Naive thymus-derived CD8-positive, alpha-beta T cell (primary cell): ENCODE measurements at regions not wholly inside any gene's neighbourhood (a gene's known extent, or its start where the extent isn't known, plus 50 kb on each side); places are given as distances from the start of the nearest gene placed in this dataset.

Experiments used
- ATAC-seq, 2 donors: fragments of 150-1000 bp; cut with Tn5 transposase in 1 of 2; sonication (Bioruptor Pico), chemical (Tn5 transposase) in 1 of 2; 1 replicate in 1 of 2; 2 replicates in 1 of 2; pipeline ENCODE4 v1.10.0; 2021; ENCODE audit warnings: mild to moderate bottlenecking in 2 of 2, moderate library complexity in 2 of 2
- POLR2A ChIA-PET: fragments of 350-600 bp; sonication (Branson Sonifier 250); formaldehyde crosslinking; loops from one replicate; lab custom pipeline; 2021; ENCODE audit warnings: antibody characterized with exemption; lab: Charles Lee
- DNase-seq, 10 donors: peaks; one replicate each; pipeline versions ENCODE4 v3.0.0 to v3.0.0-alpha.2; 2020 to 2022
- H3K27ac Mint-ChIP-seq, 10 donors: one replicate each; pipeline ENCODE4 v1.8.0; 2020 to 2022; ENCODE audit warnings: mild to moderate bottlenecking in 10 of 10, mixed read lengths in 10 of 10, moderate library complexity in 4 of 10, inconsistent platforms in 1 of 10
- H3K27me3 Mint-ChIP-seq, 5 donors: one replicate each; pipeline ENCODE4 v1.8.0; 2021 to 2022; ENCODE audit warnings: mixed read lengths in 5 of 5
- H3K36me3 Mint-ChIP-seq, 3 donors: one replicate each; pipeline ENCODE4 v1.8.0; 2020 to 2022; ENCODE audit warnings: mixed read lengths in 3 of 3, mild to moderate bottlenecking in 2 of 3, inconsistent platforms in 1 of 3
- H3K4me1 Mint-ChIP-seq, 4 donors: one replicate each; pipeline ENCODE4 v1.8.0; 2021 to 2022; ENCODE audit warnings: mixed read lengths in 4 of 4
- H3K4me3 Mint-ChIP-seq, 10 donors: one replicate each; pipeline ENCODE4 v1.8.0; 2020 to 2022; ENCODE audit warnings: mild to moderate bottlenecking in 10 of 10, mixed read lengths in 10 of 10, moderate library complexity in 6 of 10, inconsistent platforms in 1 of 10
- H3K9me3 Mint-ChIP-seq, 9 donors: one replicate each; pipeline ENCODE4 v1.8.0; 2020 to 2022; ENCODE audit warnings: mixed read lengths in 9 of 9, mild to moderate bottlenecking in 3 of 9, inconsistent platforms in 1 of 9, moderate library complexity in 1 of 9

- Mint-ChIP-seq H3K9me3 (no peaks in the 10 kb centered on the region), H3K27ac (no peak overlapping the region), H3K4me3 (no peak overlapping the region), H3K27me3 (peaks cover 1 to 18% (median 13%) of the 10 kb centered on the region in 5 donors), H3K4me1 (peaks cover 3 to 11% (median 8%) of the 10 kb centered on the region in 4 donors), H3K36me3 (no peaks in the 10 kb centered on the region)
- ATAC-seq (no peak), DNase-seq (peak in 9 of 10 donors; percentile 4 to 65 (median 21))
- POLR2A ChIA-PET = no interaction called here
Measured at GRCh38 chr6:148144917-148145521, 197.6 kb upstream of the SASH1 start.

GRCh38 chr6:148146717-148147462 is 195.7 kb upstream of the SASH1 start:
- peaks cover 3 to 11% (median 8%) of the 10 kb centered on the region in 4 donors for H3K4me1 Mint-ChIP-seq
- no peaks in the 10 kb centered on the region for H3K9me3 Mint-ChIP-seq
- H3K27ac Mint-ChIP-seq = peak overlapping the region in 8 of 10 donors; percentile 4 to 77 (median 28)
- H3K36me3 Mint-ChIP-seq = no peaks in the 10 kb centered on the region
- H3K27me3 Mint-ChIP-seq = peaks cover 1 to 26% (median 13%) of the 10 kb centered on the region in 5 donors
- DNase-seq (peak in 7 of 10 donors; percentile 2 to 29 (median 6)), ATAC-seq (peak; percentile 35 to 79)
- POLR2A ChIA-PET = no interaction called here
- peak overlapping the region in 3 of 10 donors; percentile 12 to 53 (median 21) for H3K4me3 Mint-ChIP-seq

DNA sequence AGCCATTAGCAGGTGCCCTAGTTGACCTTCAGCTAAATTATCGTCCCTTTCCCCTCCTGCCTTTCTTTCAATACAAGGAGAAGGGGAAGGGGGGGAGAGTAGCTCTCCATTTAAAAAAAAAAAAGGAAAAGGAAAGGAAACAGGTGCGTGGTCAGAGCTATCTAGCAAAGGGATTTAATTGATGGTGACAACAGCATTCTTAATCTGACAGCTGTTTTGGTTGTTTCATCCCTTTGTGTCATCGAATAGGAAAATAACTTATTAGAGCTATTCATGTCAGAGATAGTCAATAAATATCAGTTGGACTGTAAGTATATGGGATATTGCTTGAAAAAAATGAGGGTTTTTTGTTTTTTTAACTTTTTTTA is 195.2 kb upstream of the SASH1 start:
- POLR2A ChIA-PET = no interaction called here
- DNase-seq = no peak
- Mint-ChIP-seq H3K4me1 (peaks cover 3 to 11% (median 8%) of the 10 kb centered on the region in 4 donors), H3K4me3 (no peak overlapping the region), H3K36me3 (no peaks in the 10 kb centered on the region), H3K9me3 (no peaks in the 10 kb centered on the region), H3K27ac (peak overlapping the region in 1 of 10 donors; percentile 4), H3K27me3 (peaks cover 5 to 30% (median 18%) of the 10 kb centered on the region in 5 donors)
- ATAC-seq = no peak

DNA sequence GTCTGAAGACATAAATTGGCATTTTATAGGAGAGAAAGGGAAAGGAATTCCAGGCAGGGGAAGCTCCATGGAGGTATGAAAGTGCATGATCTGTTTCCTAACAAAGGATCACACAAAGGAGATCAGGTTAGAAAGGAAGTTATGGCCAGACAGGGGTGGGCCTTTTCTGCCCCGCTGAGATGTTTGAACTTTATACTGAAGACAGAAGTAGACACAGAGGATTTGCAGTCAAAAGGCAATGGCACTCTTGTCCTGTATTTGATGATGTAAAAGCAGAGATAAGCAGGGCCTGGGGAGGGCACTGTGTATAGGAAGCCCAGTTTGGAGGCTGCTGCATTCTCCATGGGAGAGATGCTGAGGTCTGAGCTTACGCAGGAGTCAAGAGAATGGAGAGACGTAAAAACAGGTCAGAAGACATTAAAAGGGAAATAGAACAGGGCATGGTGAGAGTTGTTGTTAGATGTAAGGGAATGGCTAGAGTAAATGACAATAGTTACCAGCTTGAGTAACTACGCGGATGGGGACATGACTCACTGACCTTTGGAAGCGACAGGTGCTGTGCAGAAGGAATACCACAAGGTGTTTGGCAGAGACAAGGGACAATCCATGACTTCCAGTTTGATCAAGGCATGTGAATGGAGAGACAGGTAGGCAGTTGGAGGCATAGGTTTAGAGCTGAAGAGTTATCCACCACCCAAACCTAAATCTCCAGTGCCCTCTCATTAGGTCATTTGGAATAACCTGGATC is 190.6 kb upstream of the SASH1 start:
- ATAC-seq (no peak), DNase-seq (no peak)
- POLR2A ChIA-PET = interaction anchor here (0.6 kb wide), 1 partner anchor 277 kb away, joined by 4 read pairs; no protein-coding TSS in a partner anchor
- Mint-ChIP-seq H3K27me3 (peaks cover 7 to 17% (median 15%) of the 10 kb centered on the region in 5 donors), H3K4me3 (no peak overlapping the region), H3K36me3 (no peaks in the 10 kb centered on the region), H3K4me1 (peaks cover 0 to 1% (median under 1%) of the 10 kb centered on the region in 4 donors), H3K9me3 (no peaks in the 10 kb centered on the region), H3K27ac (no peak overlapping the region)

DNA sequence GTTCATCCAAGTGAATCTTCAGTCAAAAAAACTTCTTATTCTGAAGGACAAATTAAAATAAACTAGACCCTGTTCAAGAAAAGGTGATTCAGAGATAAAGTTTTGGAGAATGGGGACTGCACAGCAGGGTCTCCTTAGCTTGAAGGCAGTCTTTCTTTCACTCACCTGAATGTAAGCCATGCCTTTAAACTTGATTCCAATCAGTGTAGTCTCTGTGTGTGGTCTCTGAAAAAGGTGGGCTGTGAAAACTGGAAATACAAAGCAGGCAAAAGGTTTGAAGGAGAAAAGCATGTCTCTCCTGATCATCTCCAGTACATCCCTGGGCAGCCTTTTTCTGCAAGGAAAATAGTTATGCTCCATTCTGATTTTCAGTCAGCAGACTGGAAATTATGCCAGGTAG is 188.0 kb upstream of the SASH1 start:
- POLR2A ChIA-PET = no interaction called here
- H3K4me1 Mint-ChIP-seq = no peaks in the 10 kb centered on the region
- no peak overlapping the region for H3K27ac Mint-ChIP-seq
- no peak for ATAC-seq
- no peaks in the 10 kb centered on the region for H3K36me3 Mint-ChIP-seq
- H3K9me3 Mint-ChIP-seq = peaks cover 0 to 10% (median 0%) of the 10 kb centered on the region in 9 donors
- H3K4me3 Mint-ChIP-seq = no peak overlapping the region
- no peak for DNase-seq
- H3K27me3 Mint-ChIP-seq = peaks cover 7 to 22% (median 15%) of the 10 kb centered on the region in 5 donors

DNA sequence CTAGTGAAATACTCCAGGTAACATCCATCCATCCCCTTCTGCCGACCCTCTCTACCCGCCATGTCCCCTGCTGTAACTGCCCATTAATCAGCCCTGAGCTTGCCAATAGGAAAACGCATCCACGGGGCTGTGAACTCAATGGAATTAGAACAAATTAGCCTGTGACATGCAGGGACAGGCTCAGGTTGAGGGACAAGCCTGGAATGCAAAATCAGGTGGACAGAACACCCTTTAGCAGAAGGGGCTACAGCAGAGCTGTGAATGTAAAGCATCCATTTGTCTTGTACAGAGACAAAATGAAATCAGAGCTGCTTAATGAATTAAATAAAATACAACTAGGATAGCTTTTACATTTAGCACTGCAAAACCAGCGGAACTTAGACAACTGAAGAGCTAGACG is 187.3 kb upstream of the SASH1 start:
- ATAC-seq (no peak), DNase-seq (no peak)
- Mint-ChIP-seq H3K9me3 (peaks cover 0 to 10% (median 0%) of the 10 kb centered on the region in 9 donors), H3K4me1 (no peaks in the 10 kb centered on the region), H3K36me3 (no peaks in the 10 kb centered on the region), H3K27me3 (peaks cover 7 to 22% (median 15%) of the 10 kb centered on the region in 5 donors), H3K4me3 (no peak overlapping the region), H3K27ac (no peak overlapping the region)
- POLR2A ChIA-PET = no interaction called here

DNA sequence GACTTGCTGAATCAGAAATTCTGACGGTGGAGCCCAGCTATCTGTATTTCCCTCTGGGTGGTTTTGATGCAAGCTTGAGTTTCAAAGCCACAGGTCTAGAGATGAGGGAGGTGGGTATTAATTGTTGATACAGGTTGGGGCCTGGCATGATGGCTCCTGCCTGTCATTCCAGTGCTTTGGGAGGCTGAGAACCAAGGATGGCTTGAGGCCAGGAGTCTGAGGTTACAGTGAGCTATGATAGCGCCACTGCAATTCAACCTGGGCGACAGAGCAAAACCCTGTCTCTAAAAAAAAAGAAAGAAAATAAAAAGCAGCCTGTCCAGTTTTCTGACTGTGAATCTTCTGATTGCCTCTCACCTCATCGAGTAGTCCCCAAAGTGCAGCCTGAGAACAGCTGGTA is 184.8 kb upstream of the SASH1 start:
- ATAC-seq (no peak), DNase-seq (no peak)
- Mint-ChIP-seq H3K36me3 (no peaks in the 10 kb centered on the region), H3K27ac (no peak overlapping the region), H3K4me3 (peak overlapping the region in 1 of 10 donors; percentile 37), H3K9me3 (peaks cover 0 to 10% (median 0%) of the 10 kb centered on the region in 9 donors), H3K27me3 (peaks cover 0 to 11% (median 3%) of the 10 kb centered on the region in 5 donors), H3K4me1 (no peaks in the 10 kb centered on the region)
- POLR2A ChIA-PET = no interaction called here

DNA sequence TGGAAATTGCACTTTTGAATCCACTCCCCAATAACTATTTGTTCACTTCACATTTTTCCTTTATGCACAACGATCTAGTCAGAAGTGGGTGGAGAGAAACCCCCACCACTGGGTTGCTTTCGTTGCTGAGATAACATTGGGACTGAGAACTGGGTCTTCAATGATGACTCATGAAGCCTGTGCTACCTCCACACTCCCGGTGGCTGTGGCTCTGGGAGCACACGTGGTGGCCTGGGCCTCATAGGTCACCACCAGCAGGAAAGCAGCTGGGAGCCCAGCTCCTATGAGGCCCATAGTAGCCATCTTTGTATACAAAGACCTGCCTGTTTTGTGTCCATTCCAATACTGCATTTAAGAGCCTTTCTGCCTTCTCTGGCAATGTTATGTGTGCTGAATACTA is 178.0 kb upstream of the SASH1 start:
- no peaks in the 10 kb centered on the region for H3K4me1 Mint-ChIP-seq
- no peak overlapping the region for H3K4me3 Mint-ChIP-seq
- peaks cover 0 to 8% (median 3%) of the 10 kb centered on the region in 5 donors for H3K27me3 Mint-ChIP-seq
- H3K36me3 Mint-ChIP-seq = no peaks in the 10 kb centered on the region
- H3K27ac Mint-ChIP-seq = no peak overlapping the region
- no peak for ATAC-seq
- POLR2A ChIA-PET = no interaction called here
- no peak for DNase-seq
- peaks cover 0 to 4% (median 0%) of the 10 kb centered on the region in 9 donors for H3K9me3 Mint-ChIP-seq

DNA sequence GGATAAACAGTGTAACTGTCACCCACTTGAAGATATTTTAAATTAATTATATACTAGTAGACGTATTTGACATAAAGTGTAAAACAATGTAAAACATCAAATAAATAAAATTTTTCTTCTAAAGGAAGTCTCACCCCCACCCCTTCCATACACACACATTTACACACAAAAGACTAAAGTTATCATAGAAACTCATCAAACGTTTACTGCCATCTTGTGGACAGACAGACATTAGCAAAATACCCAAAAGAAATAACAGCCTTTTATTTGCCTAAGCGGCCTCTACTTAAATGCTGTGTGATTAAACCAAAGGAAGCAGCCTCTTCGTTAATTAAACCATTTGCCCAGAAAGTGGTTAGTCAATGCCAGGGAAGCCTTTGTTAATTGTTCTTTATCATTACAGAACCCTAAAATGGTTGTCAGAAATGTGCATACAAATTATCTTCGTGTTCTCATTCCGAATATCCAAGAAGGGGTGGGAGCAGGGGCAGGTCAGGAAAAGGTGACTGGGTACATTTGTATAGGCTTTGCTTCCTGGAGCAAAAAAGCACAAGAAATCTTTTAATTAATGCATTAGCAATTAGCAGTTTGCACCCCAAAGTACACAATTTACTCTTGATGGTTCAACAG is 176.2 kb upstream of the SASH1 start:
- Mint-ChIP-seq H3K4me3 (no peak overlapping the region), H3K9me3 (peaks cover 0 to 4% (median 0%) of the 10 kb centered on the region in 9 donors), H3K27ac (no peak overlapping the region), H3K27me3 (peaks cover 0 to 8% (median 3%) of the 10 kb centered on the region in 5 donors), H3K36me3 (no peaks in the 10 kb centered on the region), H3K4me1 (no peaks in the 10 kb centered on the region)
- DNase-seq = peak in 2 of 10 donors; percentile 19 to 25
- POLR2A ChIA-PET = no interaction called here
- no peak for ATAC-seq

DNA sequence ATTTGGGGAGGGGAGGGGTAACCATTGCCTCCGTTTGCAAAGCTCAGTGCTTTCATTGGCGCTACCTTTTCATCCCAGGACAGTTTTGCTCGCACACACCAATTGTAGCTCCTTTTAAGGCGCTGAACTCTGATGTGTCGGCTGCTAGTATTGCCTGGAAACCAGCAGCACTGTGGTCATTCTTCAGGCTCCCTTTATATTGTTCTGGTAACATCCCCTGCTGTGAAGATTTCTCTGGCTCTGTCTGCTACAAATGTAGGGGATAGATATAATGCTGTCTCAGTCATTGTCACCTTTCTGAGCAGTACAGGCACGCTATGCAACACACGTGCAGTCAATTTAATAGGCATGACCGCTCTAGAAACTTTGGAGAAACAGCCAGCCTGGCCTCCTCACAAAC is 172.9 kb upstream of the SASH1 start:
- H3K27ac Mint-ChIP-seq = no peak overlapping the region
- POLR2A ChIA-PET = no interaction called here
- ATAC-seq = no peak

GRCh38 chr6:148170286-148170685 is 172.4 kb upstream of the SASH1 start:
- Mint-ChIP-seq H3K4me1 (no peaks in the 10 kb centered on the region), H3K4me3 (no peak overlapping the region), H3K36me3 (no peaks in the 10 kb centered on the region), H3K27ac (no peak overlapping the region), H3K9me3 (no peaks in the 10 kb centered on the region), H3K27me3 (peaks cover 3 to 17% (median 5%) of the 10 kb centered on the region in 5 donors)
- POLR2A ChIA-PET = no interaction called here
- no peak for ATAC-seq
- no peak for DNase-seq

More for the DNA sequence above, 172.9 kb upstream of the SASH1 start:
- no peaks in the 10 kb centered on the region for H3K4me1 Mint-ChIP-seq
- DNase-seq = no peak
- peaks cover 3 to 17% (median 4%) of the 10 kb centered on the region in 5 donors for H3K27me3 Mint-ChIP-seq
- no peak overlapping the region for H3K4me3 Mint-ChIP-seq
- no peaks in the 10 kb centered on the region for H3K9me3 Mint-ChIP-seq
- H3K36me3 Mint-ChIP-seq = no peaks in the 10 kb centered on the region

DNA sequence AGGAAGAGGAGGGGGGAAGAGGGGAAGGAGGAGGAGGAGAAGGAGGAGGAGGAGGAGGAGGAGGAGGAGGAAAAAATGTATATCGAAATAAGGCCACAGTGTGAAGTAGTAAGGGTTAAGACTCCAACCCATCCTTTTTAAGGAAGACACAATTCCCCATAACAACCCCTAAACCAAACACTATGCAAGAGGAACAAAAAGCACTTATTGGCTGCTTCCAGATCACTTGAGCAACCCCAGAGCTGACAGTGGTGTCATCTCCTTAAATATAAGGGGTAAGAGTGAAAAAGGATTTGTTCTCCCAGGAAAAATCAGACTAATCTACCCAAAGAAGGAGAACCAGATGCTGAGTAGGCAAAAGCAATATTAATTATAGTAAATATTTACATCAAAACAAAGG is 169.1 kb upstream of the SASH1 start:
- peaks cover 0 to 1% (median 0%) of the 10 kb centered on the region in 9 donors for H3K9me3 Mint-ChIP-seq
- no peak overlapping the region for H3K27ac Mint-ChIP-seq
- no peak for ATAC-seq
- H3K27me3 Mint-ChIP-seq = peaks cover 6 to 17% (median 11%) of the 10 kb centered on the region in 5 donors
- H3K36me3 Mint-ChIP-seq = peaks cover 0 to 3% (median 0%) of the 10 kb centered on the region in 3 donors
- H3K4me1 Mint-ChIP-seq = no peaks in the 10 kb centered on the region
- POLR2A ChIA-PET = no interaction called here
- no peak overlapping the region for H3K4me3 Mint-ChIP-seq
- DNase-seq = no peak
